ENCODE measurements at regions not wholly inside any gene's neighbourhood (a gene's known extent, or its start where the extent isn't known, plus 50 kb on each side); places are given as distances from the start of the nearest gene placed in this dataset.

- Histone ChIP-seq H3K9me3 (replicated peaks; ENCODE audit: control insufficient read depth, insufficient read depth, low read depth, low read length) (no peaks in the 10 kb centered on the region), H3K4me1 (replicated peaks in 1 of 2; ENCODE audit: control insufficient read depth in 2 of 2, insufficient read depth in 2 of 2, low read length in 2 of 2) (no peaks in the 10 kb centered on the region), H4K20me1 (replicated peaks; ENCODE audit: control insufficient read depth, insufficient read depth, low read length) (no peaks in the 10 kb centered on the region), H3K36me3 (ENCODE audit: control insufficient read depth, insufficient read depth, low read length) (no peaks in the 10 kb centered on the region), H3K27ac (ENCODE audit: extremely low read depth, low read depth, low read length) (no peak overlapping the region), H3K79me2 (ENCODE audit: control insufficient read depth, insufficient read depth, low read length) (no peaks in the 10 kb centered on the region), H3K9me1 (ENCODE audit: control insufficient read depth, insufficient read depth, low read length) (no peaks in the 10 kb centered on the region), H3K9ac (ENCODE audit: insufficient read depth in 1 of 2, low read depth in 2 of 2, low read length in 2 of 2) (no peak overlapping the region), H3K4me2 (ENCODE audit: insufficient read depth, low read length) (no peak overlapping the region), H3K4me3 (no peak overlapping the region), H3K27me3 (ENCODE audit: control insufficient read depth in 2 of 2, insufficient read depth in 2 of 2, low read length in 2 of 2) (no peaks in the 10 kb centered on the region), H2AFZ (ENCODE audit: low read depth, low read length) (no peak overlapping the region)
- BruUV-seq (replicated peaks), result no TSS peak
- CTCF ChIA-PET (ENCODE audit: low intra/inter-chr PET ratio), result no interaction called here
- WGBS (ENCODE audit: insufficient coverage, low coverage, missing lambda C conversion rate), result 0% methylated on average over 2 of the region's 2 CpGs
- DNase-seq (ENCODE audit: extremely low read depth in 1 of 4, low spot score in 3 of 4) (no peak), ATAC-seq (no peak), FAIRE-seq (no peak)
- intact Hi-C loops (cut with micrococcal nuclease) (no loop called here), in situ Hi-C loops (cut with MboI) (no loop called here)
- POLR2A ChIA-PET, result no interaction called here
- TF ChIP-seq CTCFL (IDR thresholded peaks at IDR 0.05; ENCODE audit: borderline replicate concordance, insufficient read depth, low read depth, low read length, poor library complexity, severe bottlenecking) (no peak), ZNF511 (CRISPR knock-in tag; IDR thresholded peaks at IDR 0.05) (no peak), ZKSCAN8 (CRISPR knock-in tag; IDR thresholded peaks at IDR 0.05) (no peak), MGA (IDR thresholded peaks at IDR 0.05) (no peak), MYNN (IDR thresholded peaks at IDR 0.05) (no peak), MYNN (CRISPR knock-in tag; IDR thresholded peaks at IDR 0.05) (no peak), KLF1 (tag; IDR thresholded peaks at IDR 0.05) (no peak), PHTF2 (CRISPR knock-in tag; IDR thresholded peaks at IDR 0.05) (no peak), NFATC3 (IDR thresholded peaks at IDR 0.05) (no peak), FOXP1 (CRISPR knock-in tag; IDR thresholded peaks at IDR 0.05) (no peak)
Measured at GRCh38 chr15:35992791-35993190, 446.8 kb upstream of the DPH6 start.
